RWPE1 (cell line): ENCODE measurements at regions not wholly inside any gene's neighbourhood (a gene's known extent, or its start where the extent isn't known, plus 50 kb on each side); places are given as distances from the start of the nearest gene placed in this dataset.

ENCODE experiments used
- CTCF ChIA-PET: fragments of 350-600 bp; sonication (Branson Sonifier 250); formaldehyde crosslinking; extraction: SDS; loops from one replicate; lab custom pipeline; 2021; lab: Yijun Ruan, JAX
- POLR2A ChIA-PET: fragments of 400-600 bp; formaldehyde crosslinking; extraction: SDS; loops from one replicate; lab custom pipeline; 2020; ENCODE audit warnings: antibody characterized with exemption; ENCODE audit not compliant: low non-redundant PET; lab: Yijun Ruan, JAX
- DNase-seq: peaks from one replicate; pipeline ENCODE4 v3.0.0; 2012; ENCODE audit warnings: low spot score
- H3K27ac ChIP-seq: fragments of 450-650 bp; 2 replicates; pipeline ENCODE4 v1.5.1; 2017
- TF ChIP-seq, protein P1 (sequence below): fragments of 450-650 bp; conservative IDR thresholded peaks from 2 replicates; pipeline ENCODE4 v1.5.1; 2017; ENCODE audit warnings: low read depth, mild to moderate bottlenecking

DNA sequence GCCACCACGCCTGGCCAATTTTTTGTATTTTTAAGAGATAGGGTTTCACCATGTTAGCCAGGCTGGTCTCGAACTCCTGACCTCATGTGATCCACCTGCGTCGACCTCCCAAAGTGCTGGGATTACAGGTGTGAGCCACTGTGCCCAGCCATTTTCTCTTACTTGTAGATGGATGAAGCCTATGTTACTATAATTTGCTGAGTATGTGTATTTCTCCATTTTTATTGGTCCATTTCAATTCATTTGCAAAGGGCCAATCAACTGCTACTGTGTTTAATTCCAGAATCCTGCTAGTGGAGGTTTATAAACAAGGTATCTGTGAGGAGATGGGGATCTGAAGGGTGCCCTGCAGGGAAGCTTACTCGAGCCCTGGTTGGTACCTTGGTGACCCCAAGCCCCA is 101.7 kb upstream of the MAX start:
- POLR2A ChIA-PET, result no interaction called here
- CTCF ChIA-PET, result no interaction called here
- TF ChIP-seq, protein P1, sequence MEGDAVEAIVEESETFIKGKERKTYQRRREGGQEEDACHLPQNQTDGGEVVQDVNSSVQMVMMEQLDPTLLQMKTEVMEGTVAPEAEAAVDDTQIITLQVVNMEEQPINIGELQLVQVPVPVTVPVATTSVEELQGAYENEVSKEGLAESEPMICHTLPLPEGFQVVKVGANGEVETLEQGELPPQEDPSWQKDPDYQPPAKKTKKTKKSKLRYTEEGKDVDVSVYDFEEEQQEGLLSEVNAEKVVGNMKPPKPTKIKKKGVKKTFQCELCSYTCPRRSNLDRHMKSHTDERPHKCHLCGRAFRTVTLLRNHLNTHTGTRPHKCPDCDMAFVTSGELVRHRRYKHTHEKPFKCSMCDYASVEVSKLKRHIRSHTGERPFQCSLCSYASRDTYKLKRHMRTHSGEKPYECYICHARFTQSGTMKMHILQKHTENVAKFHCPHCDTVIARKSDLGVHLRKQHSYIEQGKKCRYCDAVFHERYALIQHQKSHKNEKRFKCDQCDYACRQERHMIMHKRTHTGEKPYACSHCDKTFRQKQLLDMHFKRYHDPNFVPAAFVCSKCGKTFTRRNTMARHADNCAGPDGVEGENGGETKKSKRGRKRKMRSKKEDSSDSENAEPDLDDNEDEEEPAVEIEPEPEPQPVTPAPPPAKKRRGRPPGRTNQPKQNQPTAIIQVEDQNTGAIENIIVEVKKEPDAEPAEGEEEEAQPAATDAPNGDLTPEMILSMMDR, result no peak
- H3K27ac ChIP-seq, result no peak overlapping the region
- DNase-seq, result no peak

DNA sequence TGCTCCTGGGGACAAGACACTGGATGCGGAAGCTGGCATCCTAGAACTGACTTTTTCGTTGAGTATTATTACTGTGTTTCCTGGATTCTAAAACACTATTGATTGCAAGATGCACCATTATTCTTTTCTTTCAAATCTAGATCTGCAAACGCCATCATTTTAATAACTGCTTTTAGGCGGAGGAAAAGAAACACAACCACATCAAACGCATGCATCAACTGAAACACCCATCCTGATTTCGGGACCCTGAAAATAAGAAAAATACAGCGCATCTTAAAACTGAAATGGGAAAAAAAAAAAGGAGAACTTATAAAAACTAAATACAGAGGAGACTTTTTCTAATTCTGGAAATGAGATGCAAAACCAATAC is 103.7 kb upstream of the MAX start:
- ChIA-PET CTCF (interaction anchor here (0.6 to 0.7 kb wide), 2 partner anchors 159 to 164 kb away, joined by 3 to 4 read pairs; no protein-coding TSS in a partner anchor), POLR2A (no interaction called here)
- no peak overlapping the region for H3K27ac ChIP-seq
- DNase-seq, result no peak
- TF ChIP-seq, protein P1, result no peak

DNA sequence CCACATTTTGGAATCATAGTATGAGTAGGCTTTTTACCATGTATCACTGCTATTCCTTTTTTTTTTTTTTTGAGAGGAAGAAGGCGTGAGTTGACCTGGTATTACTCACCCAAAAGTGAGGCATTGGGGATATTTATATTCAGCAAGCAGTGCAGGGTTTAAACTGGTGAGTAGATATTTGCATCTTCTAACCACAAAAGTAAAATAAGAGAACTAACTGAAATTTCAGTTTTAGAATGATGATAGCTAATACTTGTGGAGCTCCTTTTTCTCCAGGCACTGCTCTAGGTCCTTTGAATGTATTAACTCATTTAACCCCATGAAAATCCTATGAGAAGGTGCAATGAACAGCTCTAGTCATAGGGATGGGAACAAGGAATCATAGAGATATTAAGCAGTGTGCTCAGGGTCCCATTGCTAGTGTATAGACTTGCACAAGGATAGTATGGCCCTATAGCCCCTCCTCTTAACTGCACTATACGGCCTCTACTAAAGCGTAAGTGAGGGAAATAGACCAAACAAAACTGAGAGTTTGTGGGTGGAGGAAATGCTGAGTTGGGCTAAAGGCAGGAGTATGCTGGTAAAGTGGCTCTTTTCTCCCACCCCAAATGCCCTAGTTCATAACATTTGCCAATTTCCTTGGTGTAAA is 104.3 kb upstream of the MAX start:
- no peak overlapping the region for H3K27ac ChIP-seq
- peak; percentile 26 for DNase-seq
- ChIA-PET POLR2A (no interaction called here), CTCF (interaction anchor here (0.6 to 1.1 kb wide), 2 partner anchors 15 to 158 kb away, joined by 3 to 4 read pairs; no protein-coding TSS in a partner anchor)
- TF ChIP-seq, protein P1, result no peak

DNA sequence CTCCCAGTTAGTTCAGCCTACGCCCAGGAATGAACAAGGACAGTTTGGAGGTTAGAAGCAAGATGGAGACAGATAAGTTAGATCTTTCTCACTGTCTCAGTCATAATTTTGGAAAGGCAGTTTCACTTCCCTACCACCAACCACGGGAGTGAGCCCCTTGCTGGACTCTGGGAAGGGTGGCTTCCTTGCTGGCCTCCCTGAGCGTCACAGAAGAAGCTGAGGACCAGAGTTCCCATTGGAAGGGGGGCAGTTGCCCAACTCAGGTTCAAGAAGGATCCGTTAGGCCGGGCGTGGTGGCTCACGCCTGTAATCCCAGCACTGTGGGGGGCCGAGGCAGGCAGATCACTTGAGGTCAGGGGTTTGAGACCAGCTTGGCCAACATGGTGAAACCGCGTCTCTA is 106.2 kb upstream of the MAX start:
- DNase-seq, result no peak
- ChIA-PET POLR2A (no interaction called here), CTCF (no interaction called here)
- TF ChIP-seq, protein P1, result no peak
- no peak overlapping the region for H3K27ac ChIP-seq

DNA sequence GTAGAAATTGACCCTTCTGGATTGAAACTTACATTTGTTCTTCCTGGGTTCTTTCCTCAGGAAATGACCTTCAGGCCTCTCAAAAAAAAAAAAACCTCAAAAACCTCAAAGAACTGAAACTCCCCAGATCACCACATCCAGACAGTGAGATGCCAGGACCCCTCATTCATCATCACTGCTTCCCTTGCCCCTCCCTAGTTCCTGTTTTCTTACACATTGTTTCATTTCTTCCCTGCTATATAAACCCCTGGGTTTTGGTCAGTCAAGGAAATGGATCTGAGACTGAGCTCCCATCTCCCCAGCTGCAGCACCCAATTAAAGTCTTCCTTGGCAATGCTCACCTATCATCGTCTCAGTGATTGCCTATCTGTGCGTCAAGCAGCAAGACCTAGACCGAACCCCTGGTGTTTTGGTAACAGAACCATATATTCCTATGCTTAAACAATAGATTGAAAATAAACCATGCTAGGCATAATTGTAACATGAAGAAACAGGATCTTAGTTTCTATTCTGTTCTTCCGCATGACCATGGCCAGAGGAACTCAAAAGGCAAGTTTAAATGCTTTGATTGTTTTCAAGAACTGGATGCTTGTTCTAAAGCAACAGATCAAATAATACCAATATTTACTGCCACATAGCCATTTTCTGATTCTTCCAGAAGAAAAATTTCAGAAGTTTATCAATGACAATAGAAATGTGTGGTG is 108.0 kb upstream of the MAX start:
- ChIA-PET CTCF (no interaction called here), POLR2A (no interaction called here)
- no peak for DNase-seq
- TF ChIP-seq, protein P1, result no peak
- H3K27ac ChIP-seq, result no peak overlapping the region

DNA sequence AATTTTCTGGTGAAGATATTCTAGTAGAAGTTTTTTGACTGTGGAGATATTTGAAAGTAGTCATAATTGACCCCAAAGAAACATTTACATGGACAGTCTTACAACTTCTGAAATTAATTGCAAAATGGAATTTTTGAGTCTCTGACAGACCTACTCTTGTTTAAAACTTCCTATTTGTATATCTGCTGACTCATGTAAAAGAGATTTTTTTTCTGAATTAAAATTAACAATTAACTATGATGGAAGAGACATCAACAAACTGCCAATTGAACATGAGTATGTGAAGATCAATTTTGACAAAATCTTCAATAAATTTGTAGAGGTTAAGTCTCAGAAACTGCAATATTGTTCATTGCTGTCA is 108.5 kb upstream of the MAX start:
- no peak overlapping the region for H3K27ac ChIP-seq
- CTCF ChIA-PET, result no interaction called here
- DNase-seq, result no peak

More for the DNA sequence above, 108.5 kb upstream of the MAX start:
- TF ChIP-seq, protein P1, result no peak
- POLR2A ChIA-PET, result no interaction called here
